ENCODE measurements at regions not wholly inside any gene's neighbourhood (a gene's known extent, or its start where the extent isn't known, plus 50 kb on each side); places are given as distances from the start of the nearest gene placed in this dataset.
A peak's percentile ranks its signal among the peaks of the same experiment; 100 is the strongest.

GRCh38 chr21:34022627-34023335 is 50.6 kb upstream of the MRPS6 start:
- peak; percentile 35 to 43 for DNase-seq

- no peak for DNase-seq
Observed at GRCh38 chr21:34021726-34022125, 51.7 kb upstream of the MRPS6 start.

- no peak for DNase-seq
Observed at GRCh38 chr21:34020983-34021553, 52.3 kb upstream of the MRPS6 start.

GRCh38 chr21:34020005-34020847 is 53.2 kb upstream of the MRPS6 start:
- no peak for DNase-seq

- no peak for DNase-seq
Observed at GRCh38 chr21:34019402-34019801, 54.0 kb upstream of the MRPS6 start.

- no peak for DNase-seq
Observed at GRCh38 chr21:34018910-34019309, 54.5 kb upstream of the MRPS6 start.

GRCh38 chr21:34018185-34018584 is 55.2 kb upstream of the MRPS6 start:
- no peak for DNase-seq

- no peak for DNase-seq
Observed at GRCh38 chr21:34017039-34017961, 56.1 kb upstream of the MRPS6 start.

- no peak for DNase-seq
Observed at GRCh38 chr21:34012640-34013039, 60.7 kb upstream of the MRPS6 start.

- no peak for DNase-seq
Observed at GRCh38 chr21:34011660-34012059, 61.7 kb upstream of the MRPS6 start.

- DNase-seq: no peak
Observed at GRCh38 chr21:34009193-34009592, 64.2 kb upstream of the MRPS6 start.

GRCh38 chr21:34008618-34009017 is 64.8 kb upstream of the MRPS6 start:
- peak; percentile 60 to 65 for DNase-seq

GRCh38 chr21:34006611-34007168 is 66.7 kb upstream of the MRPS6 start:
- no peak for DNase-seq

GRCh38 chr21:34004974-34005373 is 68.4 kb upstream of the MRPS6 start:
- no peak for DNase-seq

GRCh38 chr21:34004013-34004938 is 69.1 kb upstream of the MRPS6 start:
- DNase-seq: no peak

GRCh38 chr21:34003428-34003827 is 70.0 kb upstream of the MRPS6 start:
- no peak for DNase-seq

GRCh38 chr21:34000375-34000774 is 73.0 kb upstream of the MRPS6 start:
- no peak for DNase-seq

GRCh38 chr21:33998809-33999208 is 74.6 kb upstream of the MRPS6 start:
- DNase-seq: no peak

- no peak for DNase-seq
Observed at GRCh38 chr21:33998402-33998801, 75.0 kb upstream of the MRPS6 start.

GRCh38 chr21:33997436-33997835 is 75.9 kb upstream of the MRPS6 start:
- no peak for DNase-seq

- DNase-seq: no peak
Observed at GRCh38 chr21:33994373-33994772, 78.8 kb upstream of the ATP5PO start.
